Right lobe of liver (tissue), 4 donors: ENCODE measurements at regions not wholly inside any gene's neighbourhood (a gene's known extent, or its start where the extent isn't known, plus 50 kb on each side); places are given as distances from the start of the nearest gene placed in this dataset.

Source experiments
- POLR2A ChIP-seq: fragments of 450-650 bp; IDR thresholded peaks from one replicate; pipeline ENCODE4 v1.6.1; 2017; ENCODE audit warnings: antibody characterized with exemption, mild to moderate bottlenecking
- TF ChIP-seq, protein P1 (sequence below), 4 donors: fragments of 200-600 bp in 3 of 4; fragments of 450-650 bp in 1 of 4; IDR thresholded peaks; one replicate each; pipeline versions ENCODE4 v1.5.1 to v1.8.0; 2016 to 2022; ENCODE audit warnings: antibody characterized with exemption in 4 of 4, mild to moderate bottlenecking in 2 of 4
- donor health status: DM: no; HTN: no; CAD: no.
- donor health status: DM: no; HTN: no; CAD: no.
- donor health status: DM: no; HTN: yes; CAD: no.

DNA sequence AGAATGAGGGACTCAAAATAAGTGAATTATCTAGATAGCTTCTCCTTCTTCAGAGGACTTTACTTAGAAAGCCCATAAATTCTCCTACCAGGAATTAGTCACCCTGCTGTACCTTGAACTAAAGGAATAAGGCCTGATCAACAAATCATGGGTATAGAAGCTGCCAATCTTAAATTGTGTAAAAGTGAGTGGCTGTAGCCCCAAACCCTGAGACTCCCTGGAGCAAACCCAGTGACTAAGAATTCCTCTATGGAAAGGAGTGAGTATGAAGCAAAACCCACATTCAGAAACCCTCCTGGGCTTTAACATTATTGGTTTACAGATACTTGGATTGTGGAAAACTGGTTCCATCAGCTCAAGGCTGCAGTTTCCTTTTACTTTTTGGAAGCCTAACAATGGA is 285.8 kb upstream of the TBX18 start:
- TF ChIP-seq, protein P1, sequence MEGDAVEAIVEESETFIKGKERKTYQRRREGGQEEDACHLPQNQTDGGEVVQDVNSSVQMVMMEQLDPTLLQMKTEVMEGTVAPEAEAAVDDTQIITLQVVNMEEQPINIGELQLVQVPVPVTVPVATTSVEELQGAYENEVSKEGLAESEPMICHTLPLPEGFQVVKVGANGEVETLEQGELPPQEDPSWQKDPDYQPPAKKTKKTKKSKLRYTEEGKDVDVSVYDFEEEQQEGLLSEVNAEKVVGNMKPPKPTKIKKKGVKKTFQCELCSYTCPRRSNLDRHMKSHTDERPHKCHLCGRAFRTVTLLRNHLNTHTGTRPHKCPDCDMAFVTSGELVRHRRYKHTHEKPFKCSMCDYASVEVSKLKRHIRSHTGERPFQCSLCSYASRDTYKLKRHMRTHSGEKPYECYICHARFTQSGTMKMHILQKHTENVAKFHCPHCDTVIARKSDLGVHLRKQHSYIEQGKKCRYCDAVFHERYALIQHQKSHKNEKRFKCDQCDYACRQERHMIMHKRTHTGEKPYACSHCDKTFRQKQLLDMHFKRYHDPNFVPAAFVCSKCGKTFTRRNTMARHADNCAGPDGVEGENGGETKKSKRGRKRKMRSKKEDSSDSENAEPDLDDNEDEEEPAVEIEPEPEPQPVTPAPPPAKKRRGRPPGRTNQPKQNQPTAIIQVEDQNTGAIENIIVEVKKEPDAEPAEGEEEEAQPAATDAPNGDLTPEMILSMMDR (IDR thresholded peaks at IDR 0.05): no peak
- no peak for TF ChIP-seq POLR2A
